Transverse colon (tissue), 4 donors: ENCODE measurements at regions not wholly inside any gene's neighbourhood (a gene's known extent, or its start where the extent isn't known, plus 50 kb on each side); places are given as distances from the start of the nearest gene placed in this dataset.

Experiments used
- EP300 ChIP-seq: sonication (generic); formaldehyde crosslinking; IDR thresholded peaks from one replicate; pipeline ENCODE4 v1.6.1; 2017; ENCODE audit warnings: antibody characterized with exemption, low read depth
- POLR2A ChIP-seq: fragments of 450-650 bp; IDR thresholded peaks from one replicate; pipeline ENCODE4 v1.6.1; 2016; ENCODE audit warnings: antibody characterized with exemption, mild to moderate bottlenecking, moderate library complexity
- POLR2AphosphoS5 ChIP-seq, 3 donors: sonication (generic); formaldehyde crosslinking; IDR thresholded peaks; one replicate each; pipeline ENCODE4 v1.6.1; 2016; ENCODE audit warnings: antibody characterized with exemption in 3 of 3
- TF ChIP-seq, protein P1 (sequence below), 5 experiments: fragments of 200-600 bp in 3 of 5; fragments of 450-650 bp in 2 of 5; sonication (generic) in 3 of 5; IDR thresholded peaks; 1 replicate in 2 of 5; 2 replicates in 3 of 5; pipeline ENCODE4 v1.5.1; 2016 to 2017; ENCODE audit warnings: antibody characterized with exemption in 5 of 5, inconsistent platforms in 3 of 5, mild to moderate bottlenecking in 2 of 5, moderate library complexity in 1 of 5

DNA sequence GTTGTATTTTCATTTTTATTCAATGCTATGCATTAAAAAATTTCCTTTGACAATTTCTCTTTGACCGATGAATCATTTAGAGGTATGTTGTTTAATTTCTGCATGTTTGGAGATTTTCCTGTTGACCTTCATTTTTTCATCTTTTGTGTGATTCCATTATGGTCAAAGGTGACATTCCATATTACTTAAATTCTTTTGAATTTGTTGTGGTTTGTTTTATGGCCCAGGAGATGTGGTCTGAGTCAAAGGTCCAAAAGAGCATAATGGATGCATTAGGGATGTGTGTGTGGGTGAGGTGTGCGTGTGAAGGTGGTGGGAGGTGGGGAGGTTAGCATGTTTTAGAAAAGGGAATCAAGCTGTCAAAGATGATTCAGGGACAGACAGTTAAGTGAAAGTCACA is 76.0 kb upstream of the GIMD1 start:
- TF ChIP-seq, protein P1, sequence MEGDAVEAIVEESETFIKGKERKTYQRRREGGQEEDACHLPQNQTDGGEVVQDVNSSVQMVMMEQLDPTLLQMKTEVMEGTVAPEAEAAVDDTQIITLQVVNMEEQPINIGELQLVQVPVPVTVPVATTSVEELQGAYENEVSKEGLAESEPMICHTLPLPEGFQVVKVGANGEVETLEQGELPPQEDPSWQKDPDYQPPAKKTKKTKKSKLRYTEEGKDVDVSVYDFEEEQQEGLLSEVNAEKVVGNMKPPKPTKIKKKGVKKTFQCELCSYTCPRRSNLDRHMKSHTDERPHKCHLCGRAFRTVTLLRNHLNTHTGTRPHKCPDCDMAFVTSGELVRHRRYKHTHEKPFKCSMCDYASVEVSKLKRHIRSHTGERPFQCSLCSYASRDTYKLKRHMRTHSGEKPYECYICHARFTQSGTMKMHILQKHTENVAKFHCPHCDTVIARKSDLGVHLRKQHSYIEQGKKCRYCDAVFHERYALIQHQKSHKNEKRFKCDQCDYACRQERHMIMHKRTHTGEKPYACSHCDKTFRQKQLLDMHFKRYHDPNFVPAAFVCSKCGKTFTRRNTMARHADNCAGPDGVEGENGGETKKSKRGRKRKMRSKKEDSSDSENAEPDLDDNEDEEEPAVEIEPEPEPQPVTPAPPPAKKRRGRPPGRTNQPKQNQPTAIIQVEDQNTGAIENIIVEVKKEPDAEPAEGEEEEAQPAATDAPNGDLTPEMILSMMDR (IDR thresholded peaks at IDR 0.05) = no peak
- TF ChIP-seq EP300 = no peak
- no peak for TF ChIP-seq POLR2AphosphoS5 (IDR thresholded peaks at IDR 0.05)
- no peak for TF ChIP-seq POLR2A
